HG02885 (cell line): ENCODE measurements at regions not wholly inside any gene's neighbourhood (a gene's known extent, or its start where the extent isn't known, plus 50 kb on each side); places are given as distances from the start of the nearest gene placed in this dataset.
"Not testable (repeated sequence)": the region's sequence is repeated elsewhere in the genome, so short reads cannot be mapped to it uniquely, and the experiment has no call there.

Experiments
- ATAC-seq: cut with Tn5 transposase; IDR thresholded peaks from one replicate; pipeline ENCODE4 v1.9.1; 2021; ENCODE audit warnings: mild to moderate bottlenecking; ENCODE audit not compliant: unreplicated experiment, poor library complexity

- no peak for ATAC-seq
Measured at GRCh38 chr9:34907044-34907443, 51.0 kb upstream of the PHF24 start.

DNA sequence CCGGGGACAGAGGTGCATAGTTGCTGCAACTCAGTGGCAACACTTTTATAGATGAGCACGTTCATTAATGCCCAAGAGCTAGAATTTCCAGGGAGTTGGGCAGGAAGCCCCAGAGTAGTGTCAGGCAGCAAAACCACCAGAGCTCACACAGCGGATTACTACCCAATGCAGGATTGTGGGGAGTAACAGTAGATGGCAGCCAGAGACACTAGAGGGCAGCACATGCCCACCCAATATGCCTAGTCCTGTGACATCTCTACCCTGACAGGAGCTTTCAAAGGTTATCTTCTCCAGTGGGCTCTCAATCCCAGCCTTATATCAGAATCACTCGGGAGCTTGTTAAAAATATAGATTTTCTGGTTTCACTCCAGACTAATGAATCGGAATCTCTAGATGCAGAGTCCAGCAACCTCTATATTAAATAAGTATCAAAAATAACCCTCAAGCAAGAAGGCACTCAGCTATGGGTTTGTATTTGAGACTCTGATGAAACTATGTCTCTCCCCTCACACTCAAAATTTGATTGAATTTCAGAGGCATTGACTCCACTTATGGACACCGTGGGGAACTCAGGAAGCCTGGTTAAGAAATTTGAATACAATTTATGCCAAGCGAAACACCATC, 58.4 kb upstream of the PHF24 start:
- ATAC-seq = peak; percentile 75

GRCh38 chr9:34898846-34899245, 59.2 kb upstream of the PHF24 start:
- no peak for ATAC-seq

DNA sequence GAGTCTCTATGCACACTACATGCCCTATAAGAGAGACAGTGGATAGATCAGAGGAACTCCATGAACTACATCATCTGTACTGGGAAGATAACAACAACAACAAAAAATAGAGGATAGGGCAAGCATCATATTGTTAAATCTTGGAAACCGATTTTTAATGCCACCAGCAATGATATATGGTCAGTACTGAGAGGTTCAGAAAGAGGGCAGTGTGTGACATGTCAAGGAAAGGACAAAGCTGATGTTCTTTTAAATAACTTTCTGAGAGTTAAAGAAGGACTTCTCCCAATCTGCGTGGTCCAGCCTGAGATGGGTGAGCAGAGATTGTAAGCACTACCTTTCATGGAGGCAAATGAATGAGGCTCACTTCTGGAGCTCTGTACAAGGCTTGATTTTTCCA, 62.0 kb upstream of the PHF24 start:
- ATAC-seq = no peak

- ATAC-seq = no peak
Measured at GRCh38 chr9:34892886-34893285, 65.2 kb upstream of the PHF24 start.

GRCh38 chr9:34891386-34891785, 66.7 kb upstream of the PHF24 start:
- no peak for ATAC-seq

GRCh38 chr9:34887841-34888240, 70.2 kb upstream of the PHF24 start:
- no peak for ATAC-seq

DNA sequence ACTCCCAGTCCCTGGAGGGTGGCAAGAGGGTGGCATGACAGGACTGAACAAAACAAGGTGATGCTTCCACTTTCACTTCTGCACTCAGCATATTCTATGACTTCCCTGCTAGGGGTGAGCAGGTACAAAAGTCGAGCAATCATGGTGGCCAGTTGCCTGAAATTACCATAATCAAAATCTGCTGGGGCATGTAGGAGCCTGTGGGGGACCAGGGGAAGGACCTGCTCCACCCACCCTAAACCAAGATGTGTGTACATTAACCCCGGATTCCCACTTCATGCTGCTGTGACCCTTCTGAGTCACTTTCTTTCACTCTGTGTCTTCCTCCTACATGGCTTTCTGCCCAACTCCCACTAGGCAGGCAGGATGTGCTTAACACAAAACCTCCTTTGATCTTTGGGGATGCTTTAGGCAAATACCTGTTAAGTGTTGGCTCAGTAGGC, 73.3 kb upstream of the PHF24 start:
- peak; percentile 46 for ATAC-seq

GRCh38 chr9:34876096-34876495, 82.0 kb upstream of the PHF24 start:
- ATAC-seq = no peak

GRCh38 chr9:34869390-34869789, 88.7 kb upstream of the PHF24 start:
- no peak for ATAC-seq

GRCh38 chr9:34866614-34867013, 91.5 kb upstream of the PHF24 start:
- no peak for ATAC-seq

GRCh38 chr9:34863426-34863825, 94.7 kb upstream of the PHF24 start:
- no peak for ATAC-seq

DNA sequence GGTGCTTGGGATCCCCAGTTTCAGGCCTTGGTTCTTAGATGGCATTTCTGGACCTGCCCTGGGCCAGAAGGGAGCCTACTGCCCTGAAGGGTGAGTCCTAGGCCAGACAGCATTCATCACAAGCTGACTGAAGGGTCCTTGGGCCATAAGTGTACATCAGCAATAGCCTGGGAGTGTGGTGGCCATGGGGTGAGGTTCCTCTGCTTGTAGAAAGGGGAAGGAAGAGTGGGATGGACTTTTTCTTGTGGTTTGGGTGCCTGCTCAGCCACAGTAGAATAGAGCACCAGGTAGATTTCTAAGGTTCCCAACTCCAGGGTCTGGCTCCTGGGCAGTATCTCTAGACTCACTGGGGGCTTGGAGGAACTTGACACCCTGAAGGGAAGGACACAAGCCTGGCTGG, 95.2 kb upstream of the PHF24 start:
- no peak for ATAC-seq

DNA sequence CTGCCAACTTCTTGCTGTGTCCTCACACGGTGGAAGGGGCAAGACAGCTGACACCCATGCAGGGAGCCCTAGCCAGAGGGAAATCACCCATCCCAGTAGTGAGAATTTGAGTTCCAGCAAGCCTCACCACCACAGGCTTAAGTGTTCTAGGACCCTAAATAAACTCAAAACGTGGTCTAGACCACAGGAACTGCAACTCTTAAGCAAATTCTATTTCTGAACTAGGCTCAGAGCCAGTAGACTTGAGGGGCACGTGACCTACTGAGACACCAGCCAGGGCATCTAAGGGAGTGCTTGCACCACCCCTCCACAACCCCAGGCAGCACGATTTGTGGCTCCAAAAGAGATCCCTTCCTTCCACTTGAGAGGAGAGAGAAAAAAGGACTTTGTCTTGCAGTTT, 96.0 kb upstream of the PHF24 start:
- no peak for ATAC-seq

GRCh38 chr9:34855016-34855415, 103.1 kb upstream of the PHF24 start:
- not testable (repeated sequence) for ATAC-seq

DNA sequence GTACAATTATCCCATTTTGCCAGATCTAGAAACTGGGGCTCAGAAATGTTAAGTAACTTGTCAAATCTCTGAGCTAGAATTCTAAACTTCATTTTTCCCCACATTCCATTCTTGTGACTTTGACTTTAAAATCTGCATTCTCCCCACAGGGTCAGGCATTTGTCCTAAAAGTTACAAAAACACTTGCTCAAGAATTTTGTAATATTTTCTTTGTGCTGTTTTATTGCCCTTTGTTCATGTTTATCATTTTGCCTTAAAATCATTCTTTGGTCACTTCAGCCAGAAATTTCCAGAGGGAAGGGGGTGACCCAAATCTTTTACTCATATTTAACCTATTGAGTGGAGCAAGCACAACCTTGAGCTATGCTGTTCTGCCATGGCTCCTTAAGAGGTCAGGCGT, 120.1 kb upstream of the CCL21 start:
- no peak for ATAC-seq

GRCh38 chr9:34826999-34827538, 117.1 kb upstream of the CCL21 start:
- no peak for ATAC-seq

DNA sequence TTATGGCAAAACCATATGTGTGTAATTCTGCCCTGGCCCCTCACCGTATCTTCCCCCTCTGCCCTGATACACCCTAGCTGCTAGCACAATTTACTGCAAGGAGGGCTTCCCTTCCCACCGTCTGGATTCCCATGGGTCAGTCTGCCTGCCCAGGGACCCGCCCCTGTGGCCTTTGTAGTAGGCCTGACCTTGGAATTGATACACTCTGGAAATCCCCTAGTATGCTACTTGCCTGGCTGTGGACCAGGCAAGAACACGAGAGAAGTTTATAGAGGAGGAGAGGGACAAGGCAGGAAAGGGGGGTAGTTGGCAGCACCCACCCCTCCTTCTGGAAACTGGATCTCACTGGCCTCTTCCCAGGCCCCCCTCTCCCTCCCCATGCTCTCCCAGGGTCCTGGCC, 115.8 kb upstream of the CCL21 start:
- no peak for ATAC-seq

DNA sequence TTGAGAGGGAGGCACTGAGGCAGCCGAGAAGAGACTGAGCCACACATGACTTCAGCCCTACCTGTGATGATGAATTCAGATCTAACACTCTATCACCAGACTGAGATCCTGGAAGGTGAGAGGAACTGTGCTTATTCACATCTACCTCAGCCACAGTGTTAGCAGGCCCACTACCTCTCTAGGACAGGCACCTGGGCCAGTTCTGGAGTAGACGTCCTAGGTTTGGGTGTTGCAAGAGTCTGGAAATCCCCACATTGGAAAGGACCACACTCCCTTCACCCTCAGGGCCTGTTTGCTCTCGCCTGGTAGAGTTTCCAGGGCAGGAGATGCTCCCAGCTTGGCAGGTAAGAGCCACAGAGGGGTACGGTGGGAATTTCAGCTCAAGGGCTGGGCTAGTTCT, 113.8 kb upstream of the CCL21 start:
- ATAC-seq = no peak

GRCh38 chr9:34810187-34810524, 100.2 kb upstream of the CCL21 start:
- no peak for ATAC-seq

- no peak for ATAC-seq
Measured at GRCh38 chr9:34809504-34810186, 99.7 kb upstream of the CCL21 start.

DNA sequence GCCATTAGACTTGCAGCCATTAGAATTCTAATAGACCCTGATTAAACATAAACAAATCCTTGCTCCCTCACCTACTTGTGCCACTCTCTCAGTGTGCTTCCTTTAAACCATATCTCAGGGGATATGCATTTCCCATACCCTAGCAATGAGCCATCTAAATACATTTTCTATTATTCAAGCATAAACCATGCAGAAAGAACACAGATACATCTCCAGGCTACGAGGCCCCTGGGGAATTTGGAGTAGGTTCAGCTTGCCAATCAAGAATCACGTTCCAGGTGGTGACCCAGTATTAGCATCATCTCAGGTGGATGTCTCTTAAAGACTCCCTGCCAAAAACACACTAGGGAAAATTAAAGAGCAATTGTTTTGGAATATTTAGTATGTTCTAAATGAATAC, 93.0 kb upstream of the CCL21 start:
- no peak for ATAC-seq
